ENCODE measurements at regions not wholly inside any gene's neighbourhood (a gene's known extent, or its start where the extent isn't known, plus 50 kb on each side); places are given as distances from the start of the nearest gene placed in this dataset.

GRCh38 chr7:115233809-115234208 lies 311.9 kb downstream of the MDFIC start:
- Mint-ChIP-seq H3K36me3 (ENCODE audit: low read depth) (no peaks in the 10 kb centered on the region), H3K4me1 (ENCODE audit: low read depth) (peaks cover 18% of the 10 kb centered on the region), H3K27ac (no peak overlapping the region), H3K9me3 (peaks cover 7% of the 10 kb centered on the region), H3K27me3 (ENCODE audit: low read depth) (peaks cover 3% of the 10 kb centered on the region), H3K4me3 (no peak overlapping the region)
- CTCF ChIA-PET = interaction anchor here (1.1 kb wide), 1 partner anchor 24 kb away, joined by 3 read pairs; no protein-coding TSS in a partner anchor
- no peak for DNase-seq
- intact Hi-C loops (cut with micrococcal nuclease) = loop anchor here (5.0 kb wide), 1 partner anchor 302 kb away; no protein-coding TSS in a partner anchor

- intact Hi-C loops (cut with micrococcal nuclease) = loop anchor here (5.0 kb wide), 1 partner anchor 300 kb away; no protein-coding TSS in a partner anchor
- Mint-ChIP-seq H3K4me1 (ENCODE audit: low read depth) (peaks cover 18% of the 10 kb centered on the region), H3K4me3 (no peak overlapping the region), H3K27me3 (ENCODE audit: low read depth) (peaks cover 6% of the 10 kb centered on the region), H3K27ac (no peak overlapping the region), H3K36me3 (ENCODE audit: low read depth) (no peaks in the 10 kb centered on the region), H3K9me3 (peaks cover 7% of the 10 kb centered on the region)
- CTCF ChIA-PET = interaction anchor here (0.8 kb wide), 1 partner anchor 15 kb away, joined by 3 read pairs; no protein-coding TSS in a partner anchor
- DNase-seq = no peak
These were observed 310.1 kb downstream of the MDFIC start for GRCh38 chr7:115232041-115232440.

- H3K27ac Mint-ChIP-seq = peak overlapping the region; percentile 19
- peaks cover 7% of the 10 kb centered on the region for H3K9me3 Mint-ChIP-seq
- no peak for DNase-seq
- no peaks in the 10 kb centered on the region for H3K36me3 Mint-ChIP-seq (ENCODE audit: low read depth)
- H3K27me3 Mint-ChIP-seq (ENCODE audit: low read depth) = peaks cover 6% of the 10 kb centered on the region
- intact Hi-C loops (cut with micrococcal nuclease) = loop anchor here (1.0 to 5.0 kb wide), 4 partner anchors 299 to 398 kb away; no protein-coding TSS in a partner anchor
- CTCF ChIA-PET = no interaction called here
- no peak overlapping the region for H3K4me3 Mint-ChIP-seq
- H3K4me1 Mint-ChIP-seq (ENCODE audit: low read depth) = peaks cover 18% of the 10 kb centered on the region
These were observed 309.1 kb downstream of the MDFIC start for GRCh38 chr7:115230882-115231571.

GRCh38 chr7:115229401-115230105 lies 307.7 kb downstream of the MDFIC start:
- Mint-ChIP-seq H3K4me1 (ENCODE audit: low read depth) (peaks cover 18% of the 10 kb centered on the region), H3K36me3 (ENCODE audit: low read depth) (no peaks in the 10 kb centered on the region), H3K27me3 (ENCODE audit: low read depth) (peaks cover 8% of the 10 kb centered on the region), H3K4me3 (no peak overlapping the region), H3K9me3 (no peaks in the 10 kb centered on the region), H3K27ac (no peak overlapping the region)
- CTCF ChIA-PET = no interaction called here
- no peak for DNase-seq
- intact Hi-C loops (cut with micrococcal nuclease) = loop anchor here (5.0 kb wide), 1 partner anchor 297 kb away; no protein-coding TSS in a partner anchor

GRCh38 chr7:115227473-115228235 lies 305.8 kb downstream of the MDFIC start:
- DNase-seq = no peak
- Mint-ChIP-seq H3K9me3 (no peaks in the 10 kb centered on the region), H3K4me3 (no peak overlapping the region), H3K36me3 (ENCODE audit: low read depth) (no peaks in the 10 kb centered on the region), H3K27ac (no peak overlapping the region), H3K27me3 (ENCODE audit: low read depth) (peaks cover 8% of the 10 kb centered on the region), H3K4me1 (ENCODE audit: low read depth) (peaks cover 18% of the 10 kb centered on the region)
- intact Hi-C loops (cut with micrococcal nuclease) = no loop called here
- CTCF ChIA-PET = interaction anchor here (0.7 to 1.4 kb wide), 2 partner anchors 136 to 362 kb away, joined by 3 to 5 read pairs; no protein-coding TSS in a partner anchor

GRCh38 chr7:115226410-115226809 lies 304.5 kb downstream of the MDFIC start:
- intact Hi-C loops (cut with micrococcal nuclease) = no loop called here
- Mint-ChIP-seq H3K27ac (no peak overlapping the region), H3K9me3 (no peaks in the 10 kb centered on the region), H3K4me3 (no peak overlapping the region), H3K4me1 (ENCODE audit: low read depth) (peaks cover 18% of the 10 kb centered on the region), H3K36me3 (ENCODE audit: low read depth) (no peaks in the 10 kb centered on the region), H3K27me3 (ENCODE audit: low read depth) (peaks cover 8% of the 10 kb centered on the region)
- DNase-seq = no peak
- CTCF ChIA-PET = interaction anchor here (1.1 to 1.4 kb wide), 2 partner anchors 359 to 361 kb away, joined by 3 to 5 read pairs; no protein-coding TSS in a partner anchor

GRCh38 chr7:115224922-115225321 lies 303.0 kb downstream of the MDFIC start:
- Mint-ChIP-seq H3K4me3 (no peak overlapping the region), H3K9me3 (no peaks in the 10 kb centered on the region), H3K4me1 (ENCODE audit: low read depth) (peaks cover 8% of the 10 kb centered on the region), H3K27ac (no peak overlapping the region), H3K27me3 (ENCODE audit: low read depth) (peaks cover 8% of the 10 kb centered on the region), H3K36me3 (ENCODE audit: low read depth) (no peaks in the 10 kb centered on the region)
- intact Hi-C loops (cut with micrococcal nuclease) = no loop called here
- DNase-seq = no peak
- CTCF ChIA-PET = no interaction called here

- H3K4me1 Mint-ChIP-seq (ENCODE audit: low read depth) = peaks cover 2% of the 10 kb centered on the region
- intact Hi-C loops (cut with micrococcal nuclease) = no loop called here
- H3K27me3 Mint-ChIP-seq (ENCODE audit: low read depth) = peaks cover 8% of the 10 kb centered on the region
- H3K36me3 Mint-ChIP-seq (ENCODE audit: low read depth) = no peaks in the 10 kb centered on the region
- H3K9me3 Mint-ChIP-seq = no peaks in the 10 kb centered on the region
- H3K27ac Mint-ChIP-seq = no peak overlapping the region
- H3K4me3 Mint-ChIP-seq = no peak overlapping the region
- CTCF ChIA-PET = no interaction called here
- no peak for DNase-seq
These were observed 302.1 kb downstream of the MDFIC start for GRCh38 chr7:115223959-115224358.

- no peak overlapping the region for H3K4me3 Mint-ChIP-seq
- CTCF ChIA-PET = interaction anchor here (0.7 to 3.0 kb wide), 2 partner anchors 356 to 1530 kb away, joined by 4 to 13 read pairs; no protein-coding TSS in a partner anchor
- intact Hi-C loops (cut with micrococcal nuclease) = no loop called here
- H3K4me1 Mint-ChIP-seq (ENCODE audit: low read depth) = peaks cover 7% of the 10 kb centered on the region
- DNase-seq = no peak
- peaks cover 4% of the 10 kb centered on the region for H3K27me3 Mint-ChIP-seq (ENCODE audit: low read depth)
- no peaks in the 10 kb centered on the region for H3K9me3 Mint-ChIP-seq
- H3K36me3 Mint-ChIP-seq (ENCODE audit: low read depth) = no peaks in the 10 kb centered on the region
- no peak overlapping the region for H3K27ac Mint-ChIP-seq
These were observed 299.6 kb downstream of the MDFIC start for GRCh38 chr7:115221456-115221855.

GRCh38 chr7:115218076-115218475 lies 296.2 kb downstream of the MDFIC start:
- DNase-seq = no peak
- CTCF ChIA-PET = interaction anchor here (0.7 to 2.3 kb wide), 5 partner anchors 41 to 1163 kb away, joined by 3 to 36 read pairs (median 4); no protein-coding TSS in a partner anchor
- H3K4me1 Mint-ChIP-seq (ENCODE audit: low read depth) = peaks cover 10% of the 10 kb centered on the region
- H3K9me3 Mint-ChIP-seq = no peaks in the 10 kb centered on the region
- no peak overlapping the region for H3K27ac Mint-ChIP-seq
- H3K36me3 Mint-ChIP-seq (ENCODE audit: low read depth) = no peaks in the 10 kb centered on the region
- no peaks in the 10 kb centered on the region for H3K27me3 Mint-ChIP-seq (ENCODE audit: low read depth)
- no peak overlapping the region for H3K4me3 Mint-ChIP-seq
- intact Hi-C loops (cut with micrococcal nuclease) = loop anchor here (5.0 kb wide), 1 partner anchor 1191 kb away; no protein-coding TSS in a partner anchor

- DNase-seq = no peak
- no peak overlapping the region for H3K27ac Mint-ChIP-seq
- CTCF ChIA-PET = interaction anchor here (0.6 to 2.3 kb wide), 8 partner anchors 15 to 1162 kb away, joined by 3 to 36 read pairs (median 4); no protein-coding TSS in a partner anchor
- intact Hi-C loops (cut with micrococcal nuclease) = loop anchor here (1.0 to 5.0 kb wide), 4 partner anchors 287 to 1190 kb away; no protein-coding TSS in a partner anchor
- no peaks in the 10 kb centered on the region for H3K27me3 Mint-ChIP-seq (ENCODE audit: low read depth)
- H3K4me3 Mint-ChIP-seq = no peak overlapping the region
- no peaks in the 10 kb centered on the region for H3K9me3 Mint-ChIP-seq
- peaks cover 10% of the 10 kb centered on the region for H3K4me1 Mint-ChIP-seq (ENCODE audit: low read depth)
- no peaks in the 10 kb centered on the region for H3K36me3 Mint-ChIP-seq (ENCODE audit: low read depth)
These were observed 295.5 kb downstream of the MDFIC start for GRCh38 chr7:115217373-115217772.

All from activated naive CD4-positive, alpha-beta T cell treated with anti-CD3 and anti-CD28 coated beads for 36 hours (primary cell).